ENCODE measurements at regions not wholly inside any gene's neighbourhood (a gene's known extent, or its start where the extent isn't known, plus 50 kb on each side); places are given as distances from the start of the nearest gene placed in this dataset.

GRCh38 chr7:115631782-115632181, 398.8 kb downstream of the TFEC start:
- no peaks in the 10 kb centered on the region for H3K4me1 ChIP-seq (replicated peaks in 1 of 2; ENCODE audit: control insufficient read depth in 2 of 2, insufficient read depth in 2 of 2, low read length in 2 of 2)
- DNase-seq (ENCODE audit: extremely low read depth in 1 of 4, low spot score in 3 of 4): no peak
- H3K9me1 ChIP-seq (ENCODE audit: control insufficient read depth, insufficient read depth, low read length): no peaks in the 10 kb centered on the region
- in situ Hi-C loops (cut with MboI): no loop called here
- 0% methylated on average over 6 of the region's 6 CpGs for WGBS (ENCODE audit: insufficient coverage, low coverage, missing lambda C conversion rate)
- no peak overlapping the region for H3K4me2 ChIP-seq (ENCODE audit: insufficient read depth, low read length)
- intact Hi-C loops (cut with micrococcal nuclease): no loop called here
- ATAC-seq: no peak
- no peaks in the 10 kb centered on the region for H3K9me3 ChIP-seq (replicated peaks; ENCODE audit: control insufficient read depth, insufficient read depth, low read depth, low read length)
- no peaks in the 10 kb centered on the region for H3K79me2 ChIP-seq (ENCODE audit: control insufficient read depth, insufficient read depth, low read length)
- POLR2A ChIA-PET: no interaction called here
- H4K20me1 ChIP-seq (replicated peaks; ENCODE audit: control insufficient read depth, insufficient read depth, low read length): no peaks in the 10 kb centered on the region
- H2AFZ ChIP-seq (ENCODE audit: low read depth, low read length): no peak overlapping the region
- no TSS peak for BruUV-seq (replicated peaks)
- H3K36me3 ChIP-seq (ENCODE audit: control insufficient read depth, insufficient read depth, low read length): no peaks in the 10 kb centered on the region
- CTCF ChIA-PET (ENCODE audit: low intra/inter-chr PET ratio): no interaction called here
- no peak overlapping the region for H3K27ac ChIP-seq (ENCODE audit: extremely low read depth, low read depth, low read length)
- no peak overlapping the region for H3K4me3 ChIP-seq
- H3K27me3 ChIP-seq (ENCODE audit: control insufficient read depth in 2 of 2, insufficient read depth in 2 of 2, low read length in 2 of 2): no peaks in the 10 kb centered on the region
- no peak overlapping the region for H3K9ac ChIP-seq (ENCODE audit: insufficient read depth in 1 of 2, low read depth in 2 of 2, low read length in 2 of 2)
- no peak for FAIRE-seq
- no peak for TF ChIP-seq L3MBTL2 (IDR thresholded peaks at IDR 0.05)
- no peak for TF ChIP-seq ZFP30 (CRISPR knock-in tag; IDR thresholded peaks at IDR 0.05; ENCODE audit: borderline replicate concordance)
- no peak for TF ChIP-seq ZMIZ1 (IDR thresholded peaks at IDR 0.05; ENCODE audit: low read depth in 2 of 2, low read length in 2 of 2)
- TF ChIP-seq ATF1 (CRISPR knock-in tag; IDR thresholded peaks at IDR 0.05): no peak
- no peak for TF ChIP-seq ATF1 (tag; IDR thresholded peaks at IDR 0.05)
- no peak for TF ChIP-seq TSHZ1 (CRISPR knock-in tag; IDR thresholded peaks at IDR 0.05)
- TF ChIP-seq ZBTB12 (CRISPR knock-in tag; IDR thresholded peaks at IDR 0.05): no peak
- TF ChIP-seq GTF2F1 (IDR thresholded peaks at IDR 0.05; ENCODE audit: low read depth, low read length): no peak
- TF ChIP-seq ZNF766 (CRISPR knock-in tag; conservative IDR thresholded peaks at IDR 0.05): no peak
- no peak for TF ChIP-seq ZNF174 (CRISPR knock-in tag; IDR thresholded peaks at IDR 0.05)
- TF ChIP-seq ZKSCAN1 (IDR thresholded peaks at IDR 0.05; ENCODE audit: low read depth, low read length): no peak
- TF ChIP-seq ZNF518B (CRISPR knock-in tag; IDR thresholded peaks at IDR 0.05): no peak
